Sigmoid colon (tissue), 3 donors: ENCODE measurements at regions not wholly inside any gene's neighbourhood (a gene's known extent, or its start where the extent isn't known, plus 50 kb on each side); places are given as distances from the start of the nearest gene placed in this dataset.

Experiments used
- CTCF ChIP-seq, 4 experiments: fragments of 450-650 bp in 3 of 4; fragments of 200-600 bp in 1 of 4; IDR thresholded peaks; one replicate each; pipeline ENCODE4 v1.5.1; 2016 to 2019; ENCODE audit warnings: antibody characterized with exemption in 4 of 4, mild to moderate bottlenecking in 3 of 4, moderate library complexity in 2 of 4
- POLR2A ChIP-seq, 2 donors: fragments of 450-650 bp; IDR thresholded peaks; one replicate each; pipeline ENCODE4 v1.6.1; 2016; ENCODE audit warnings: antibody characterized with exemption in 2 of 2, mild to moderate bottlenecking in 2 of 2, moderate library complexity in 2 of 2

- no peak for TF ChIP-seq CTCF (IDR thresholded peaks at IDR 0.05)
- no peak for TF ChIP-seq POLR2A (IDR thresholded peaks at IDR 0.05)
These were observed 135.5 kb upstream of the PRNP start for GRCh38 chr20:4550740-4551139.
